GM12878 (cell line): ENCODE measurements at regions not wholly inside any gene's neighbourhood (a gene's known extent, or its start where the extent isn't known, plus 50 kb on each side); places are given as distances from the start of the nearest gene placed in this dataset.

Source experiments
- CEBPZ ChIP-seq: fragments of 150-350 bp; IDR thresholded peaks from 2 replicates; pipeline ENCODE4 v1.6.1; 2016; ENCODE audit warnings: low read depth, low read length
- GATAD2B ChIP-seq: fragments of 450-650 bp; conservative IDR thresholded peaks from 2 replicates; pipeline ENCODE4 v1.6.1; 2017; ENCODE audit warnings: low read depth, mild to moderate bottlenecking, moderate library complexity
- IRF4 ChIP-seq: IDR thresholded peaks from 2 replicates; pipeline ENCODE4 v1.6.1; 2011; ENCODE audit warnings: low read depth, low read length
- JUNB ChIP-seq: IDR thresholded peaks from 2 replicates; pipeline ENCODE4 v1.6.1; 2016; ENCODE audit warnings: antibody characterized with exemption, mild to moderate bottlenecking
- LARP7 ChIP-seq: fragments of 450-650 bp; IDR thresholded peaks from 2 replicates; pipeline ENCODE4 v1.6.1; 2017; ENCODE audit warnings: mild to moderate bottlenecking
- MEF2A ChIP-seq: IDR thresholded peaks from 2 replicates; pipeline ENCODE4 v1.6.1; 2011; ENCODE audit warnings: low read depth, mild to moderate bottlenecking, low read length, moderate library complexity; ENCODE audit not compliant: insufficient read depth
- NFIC ChIP-seq: IDR thresholded peaks from 2 replicates; pipeline ENCODE4 v1.6.1; 2012; ENCODE audit warnings: low read depth, mild to moderate bottlenecking, inconsistent platforms, low read length, moderate library complexity
- PAX8 ChIP-seq: fragments of 450-650 bp; IDR thresholded peaks from 2 replicates; pipeline ENCODE4 v1.6.1; 2017; ENCODE audit warnings: mild to moderate bottlenecking, moderate library complexity
- RB1 ChIP-seq: fragments of 450-650 bp; formaldehyde crosslinking; IDR thresholded peaks from 2 replicates; pipeline ENCODE4 v1.6.1; 2017; ENCODE audit warnings: mild to moderate bottlenecking, borderline replicate concordance
- SMC3 ChIP-seq: IDR thresholded peaks from 2 replicates; pipeline ENCODE4 v1.6.1; 2011; ENCODE audit warnings: low read length, improper control_type of control experiment, borderline replicate concordance

GRCh38 chr12:91778938-91779400 is 366.7 kb downstream of the BTG1 start (continued):
- TF ChIP-seq MEF2A = no peak
- no peak for TF ChIP-seq PAX8
- no peak for TF ChIP-seq RB1
- TF ChIP-seq NFIC = 0 out of 2 replicates have a peak, but pooled peaks have one; percentile 43
- no peak for TF ChIP-seq LARP7
- no peak for TF ChIP-seq SMC3
- TF ChIP-seq JUNB = peak; percentile 95
- 0 out of 2 replicates have a peak, but pooled peaks have one; percentile 38 for TF ChIP-seq GATAD2B
- TF ChIP-seq IRF4 = peak; percentile 98
- no peak for TF ChIP-seq CEBPZ
- TF ChIP-seq, all 136 proteins: peak for 41
